GM23248 (cell line): ENCODE measurements at regions not wholly inside any gene's neighbourhood (a gene's known extent, or its start where the extent isn't known, plus 50 kb on each side); places are given as distances from the start of the nearest gene placed in this dataset.

Experiments used
- DNase-seq: peaks from one replicate; pipeline ENCODE4 v3.0.0-alpha.2; 2015
- H2AFZ ChIP-seq: fragments of 200-600 bp; sonication (generic); 2 replicates; pipeline ENCODE4 v1.6.1; 2016; ENCODE audit warnings: antibody characterized with exemption
- H3F3A ChIP-seq: fragments of 200-600 bp; sonication (generic); 2 replicates; pipeline ENCODE4 v1.6.1; 2016; ENCODE audit warnings: mild to moderate bottlenecking, antibody characterized with exemption, mixed run types; ENCODE audit not compliant: insufficient read depth
- H3K27ac ChIP-seq: fragments of 200-600 bp; sonication (generic); 2 replicates; pipeline ENCODE4 v1.5.1; 2016; ENCODE audit warnings: mild to moderate bottlenecking
- H3K27me3 ChIP-seq: fragments of 200-600 bp; sonication (generic); replicated peaks from 2 replicates; pipeline ENCODE4 v1.6.1; 2016; ENCODE audit warnings: mild to moderate bottlenecking; ENCODE audit not compliant: insufficient read depth
- H3K36me3 ChIP-seq: fragments of 200-600 bp; sonication (generic); 2 replicates; pipeline ENCODE4 v1.6.1; 2016; ENCODE audit warnings: low read depth, mild to moderate bottlenecking
- H3K4me1 ChIP-seq: fragments of 200-600 bp; sonication (generic); 2 replicates; pipeline ENCODE4 v1.6.1; 2016; ENCODE audit warnings: mild to moderate bottlenecking; ENCODE audit not compliant: insufficient read depth
- H3K4me2 ChIP-seq: fragments of 200-600 bp; sonication (generic); one replicate; pipeline ENCODE4 v1.6.1; 2016; ENCODE audit warnings: mild to moderate bottlenecking; ENCODE audit not compliant: unreplicated experiment
- H3K4me3 ChIP-seq: fragments of 200-600 bp; sonication (generic); 2 replicates; pipeline ENCODE4 v1.5.1; 2016; ENCODE audit warnings: mild to moderate bottlenecking
- H3K79me2 ChIP-seq: fragments of 200-600 bp; sonication (generic); 2 replicates; pipeline ENCODE4 v1.6.1; 2016; ENCODE audit warnings: mild to moderate bottlenecking; ENCODE audit not compliant: insufficient read depth
- H3K9ac ChIP-seq: fragments of 200-600 bp; sonication (generic); 2 replicates; pipeline ENCODE4 v1.6.1; 2016; ENCODE audit warnings: mild to moderate bottlenecking
- H3K9me2 ChIP-seq: fragments of 200-600 bp; sonication (generic); 2 replicates; pipeline ENCODE4 v1.6.1; 2016; ENCODE audit warnings: mixed run types, mild to moderate bottlenecking, moderate library complexity; ENCODE audit not compliant: insufficient read depth
- H3K9me3 ChIP-seq: fragments of 200-600 bp; sonication (generic); one replicate; pipeline ENCODE4 v1.6.1; 2017; ENCODE audit warnings: low read depth
- H4K20me1 ChIP-seq: fragments of 200-600 bp; sonication (generic); 2 replicates; pipeline ENCODE4 v1.6.0; 2016; ENCODE audit not compliant: insufficient read depth
- EZH2 ChIP-seq: fragments of 200-600 bp; sonication (generic); IDR thresholded peaks from 2 replicates; pipeline ENCODE4 v1.6.1; 2018; ENCODE audit warnings: antibody characterized with exemption, mild to moderate bottlenecking; ENCODE audit not compliant: insufficient read depth, poor library complexity, severe bottlenecking
- EZH2phosphoT487 ChIP-seq: fragments of 200-600 bp; sonication (generic); IDR thresholded peaks from 2 replicates; pipeline ENCODE4 v1.6.1; 2018; ENCODE audit warnings: antibody characterized with exemption, moderate library complexity, mild to moderate bottlenecking, low read depth; ENCODE audit not compliant: insufficient read depth
- whole genome bisulfite sequencing, 2 experiments: methylation state at CpG; one replicate each; pipeline ENCODE4 v1.1.6; 2015 to 2017; ENCODE audit warnings: low lambda C conversion rate in 2 of 2, low coverage in 1 of 2; ENCODE audit errors: missing lambda C conversion rate in 2 of 2; 5-methylcytosine and 5-hydroxymethylcytosine counted together
- in situ Hi-C: fragments of 300-500 bp; cut with MboI; formaldehyde crosslinking; loops from 2 replicates; pipeline ENCODE4 v1.15.0; 2020

- WGBS, 2 experiments, result 100% methylated on average over 2 of the region's 2 CpGs; no CpG with 5 or more reads in 1 of the 2 experiments
- Histone ChIP-seq H3K4me3 (no peak overlapping the region), H3K9me2 (no peaks in the 10 kb centered on the region), H3K9me3 (no peaks in the 10 kb centered on the region), H3K9ac (no peak overlapping the region), H3K4me2 (no peak overlapping the region), H3F3A (no peaks in the 10 kb centered on the region), H3K4me1 (0 out of 2 replicates have a peak, but pooled peaks cover 8% of the 10 kb centered on the region), H3K79me2 (no peaks in the 10 kb centered on the region), H3K27ac (no peak overlapping the region), H2AFZ (no peak overlapping the region), H4K20me1 (no peaks in the 10 kb centered on the region), H3K27me3 (no peaks in the 10 kb centered on the region), H3K36me3 (no peaks in the 10 kb centered on the region)
- in situ Hi-C loops, result no loop called here
- TF ChIP-seq EZH2phosphoT487, result no peak
- TF ChIP-seq EZH2, result no peak
- DNase-seq, result no peak
Measured at GRCh38 chrX:13179100-13179499, 134.7 kb upstream of the FAM9C start.

GRCh38 chrX:13177921-13178566, 133.6 kb upstream of the FAM9C start:
- in situ Hi-C loops, result no loop called here
- H2AFZ ChIP-seq, result no peak overlapping the region
- H3K9ac ChIP-seq, result no peak overlapping the region
- no peaks in the 10 kb centered on the region for H3K9me3 ChIP-seq
- no peaks in the 10 kb centered on the region for H4K20me1 ChIP-seq
- 0 out of 2 replicates have a peak, but pooled peaks cover 8% of the 10 kb centered on the region for H3K4me1 ChIP-seq
- H3K79me2 ChIP-seq, result no peaks in the 10 kb centered on the region
- no peaks in the 10 kb centered on the region for H3F3A ChIP-seq
- H3K4me3 ChIP-seq, result no peak overlapping the region
- TF ChIP-seq EZH2phosphoT487 (no peak), EZH2 (no peak)
- no peak for DNase-seq
- no peak overlapping the region for H3K27ac ChIP-seq
- 88 to 91% methylated on average over 6 of the region's 6 CpGs for WGBS, 2 experiments
- H3K36me3 ChIP-seq, result no peaks in the 10 kb centered on the region
- no peaks in the 10 kb centered on the region for H3K27me3 ChIP-seq
- H3K9me2 ChIP-seq, result no peaks in the 10 kb centered on the region
- no peak overlapping the region for H3K4me2 ChIP-seq

GRCh38 chrX:13175056-13175455, 130.6 kb upstream of the FAM9C start:
- no peaks in the 10 kb centered on the region for H3K27me3 ChIP-seq
- no peak overlapping the region for H2AFZ ChIP-seq
- no peaks in the 10 kb centered on the region for H3K9me2 ChIP-seq
- no peak overlapping the region for H3K9ac ChIP-seq
- no peak overlapping the region for H3K4me2 ChIP-seq
- no peaks in the 10 kb centered on the region for H3F3A ChIP-seq
- no peak for TF ChIP-seq EZH2phosphoT487
- H3K79me2 ChIP-seq, result no peaks in the 10 kb centered on the region
- no peaks in the 10 kb centered on the region for H3K36me3 ChIP-seq
- in situ Hi-C loops, result no loop called here
- H3K9me3 ChIP-seq, result no peaks in the 10 kb centered on the region
- DNase-seq, result no peak
- WGBS, 2 experiments, result 100% methylated on average over 2 of the region's 2 CpGs
- no peak overlapping the region for H3K4me3 ChIP-seq
- H3K27ac ChIP-seq, result no peak overlapping the region
- H3K4me1 ChIP-seq, result no peaks in the 10 kb centered on the region
- H4K20me1 ChIP-seq, result no peaks in the 10 kb centered on the region

- no peak overlapping the region for H3K9ac ChIP-seq
- 55 to 69% methylated on average over 2 of the region's 2 CpGs for WGBS, 2 experiments
- in situ Hi-C loops, result no loop called here
Measured at GRCh38 chrX:13170966-13171558, 126.6 kb upstream of the FAM9C start.

More at GRCh38 chrX:13170966-13171558, 126.6 kb upstream of the FAM9C start:
- TF ChIP-seq EZH2phosphoT487 (no peak), EZH2 (no peak)
- H3K27me3 ChIP-seq, result no peaks in the 10 kb centered on the region
- H3K9me2 ChIP-seq, result no peaks in the 10 kb centered on the region
- no peak for DNase-seq
- no peaks in the 10 kb centered on the region for H3K79me2 ChIP-seq
- H3K9me3 ChIP-seq, result no peaks in the 10 kb centered on the region
- H3K36me3 ChIP-seq, result no peaks in the 10 kb centered on the region
- no peak overlapping the region for H3K4me3 ChIP-seq
- H3K4me1 ChIP-seq, result peaks cover 7% of the 10 kb centered on the region; the same call in 1 of the 2 replicates
- H2AFZ ChIP-seq, result no peak overlapping the region
- H3K27ac ChIP-seq, result no peak overlapping the region
- H3F3A ChIP-seq, result no peaks in the 10 kb centered on the region
- H4K20me1 ChIP-seq, result no peaks in the 10 kb centered on the region
- H3K4me2 ChIP-seq, result no peak overlapping the region
